ENCODE measurements at regions not wholly inside any gene's neighbourhood (a gene's known extent, or its start where the extent isn't known, plus 50 kb on each side); places are given as distances from the start of the nearest gene placed in this dataset.

GRCh38 chr15:29377161-29377560 is 107.5 kb upstream of the NSMCE3 start:
- no peak for DNase-seq (ENCODE audit: low read depth in 2 of 2)

GRCh38 chr15:29376590-29376989 is 107.0 kb upstream of the NSMCE3 start:
- DNase-seq (ENCODE audit: low read depth in 2 of 2), result no peak

- no peak for DNase-seq (ENCODE audit: low read depth in 2 of 2)
These were observed 99.6 kb upstream of the NSMCE3 start for GRCh38 chr15:29369261-29369660.

- DNase-seq (ENCODE audit: low read depth in 2 of 2), result no peak
These were observed 94.9 kb upstream of the NSMCE3 start for GRCh38 chr15:29364426-29365078.

GRCh38 chr15:29361560-29361959 is 91.9 kb upstream of the NSMCE3 start:
- no peak for DNase-seq (ENCODE audit: low read depth in 2 of 2)

- no peak for DNase-seq (ENCODE audit: low read depth in 2 of 2)
These were observed 90.5 kb upstream of the NSMCE3 start for GRCh38 chr15:29360152-29360551.

- no peak for DNase-seq (ENCODE audit: low read depth in 2 of 2)
These were observed 87.2 kb upstream of the NSMCE3 start for GRCh38 chr15:29356786-29357185.

DNA sequence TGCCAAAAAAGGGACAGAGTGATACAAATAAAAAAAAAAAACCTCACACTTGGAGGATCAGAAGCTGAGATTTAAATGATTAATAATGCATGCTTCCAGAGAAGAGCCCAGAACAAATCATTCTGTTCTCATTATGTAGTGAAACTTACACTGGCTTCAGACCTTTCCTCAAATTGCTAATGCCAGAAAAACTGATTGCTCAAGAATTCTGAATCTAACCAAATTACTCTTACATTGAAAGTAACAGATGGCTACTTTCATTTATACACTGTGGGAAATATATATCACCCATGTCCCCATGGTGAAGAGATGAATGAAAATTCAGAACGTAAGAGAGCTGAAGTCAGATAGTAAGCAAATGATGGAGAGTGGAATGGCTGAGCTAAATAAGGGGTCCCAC is 85.9 kb upstream of the NSMCE3 start:
- no peak for DNase-seq (ENCODE audit: low read depth in 2 of 2)

DNA sequence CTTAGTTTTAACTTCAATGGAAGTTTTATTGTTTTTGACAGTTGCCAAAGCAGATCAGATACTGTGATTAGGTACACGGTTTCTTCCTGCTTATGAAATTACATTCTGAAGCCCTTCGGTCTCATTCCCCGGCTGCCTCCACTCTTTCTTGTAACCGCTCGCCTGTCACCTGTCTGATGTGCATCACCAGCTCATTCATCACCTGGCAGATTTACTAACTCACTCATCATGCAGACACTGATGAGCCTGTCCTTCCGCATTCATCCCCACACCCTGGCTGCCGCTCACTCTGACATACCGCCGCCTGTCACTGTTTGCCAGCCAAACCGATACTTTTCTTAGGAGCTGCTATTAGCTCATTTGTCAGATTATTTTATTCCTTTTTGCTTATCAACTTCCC is 82.8 kb upstream of the NSMCE3 start:
- DNase-seq (ENCODE audit: low read depth in 2 of 2), result no peak

- no peak for DNase-seq (ENCODE audit: low read depth in 2 of 2)
These were observed 79.6 kb upstream of the NSMCE3 start for GRCh38 chr15:29349196-29349595.

GRCh38 chr15:29348336-29348914 is 78.8 kb upstream of the NSMCE3 start:
- no peak for DNase-seq (ENCODE audit: low read depth in 2 of 2)

GRCh38 chr15:29346998-29347397 is 77.4 kb upstream of the NSMCE3 start:
- no peak for DNase-seq (ENCODE audit: low read depth in 2 of 2)

DNA sequence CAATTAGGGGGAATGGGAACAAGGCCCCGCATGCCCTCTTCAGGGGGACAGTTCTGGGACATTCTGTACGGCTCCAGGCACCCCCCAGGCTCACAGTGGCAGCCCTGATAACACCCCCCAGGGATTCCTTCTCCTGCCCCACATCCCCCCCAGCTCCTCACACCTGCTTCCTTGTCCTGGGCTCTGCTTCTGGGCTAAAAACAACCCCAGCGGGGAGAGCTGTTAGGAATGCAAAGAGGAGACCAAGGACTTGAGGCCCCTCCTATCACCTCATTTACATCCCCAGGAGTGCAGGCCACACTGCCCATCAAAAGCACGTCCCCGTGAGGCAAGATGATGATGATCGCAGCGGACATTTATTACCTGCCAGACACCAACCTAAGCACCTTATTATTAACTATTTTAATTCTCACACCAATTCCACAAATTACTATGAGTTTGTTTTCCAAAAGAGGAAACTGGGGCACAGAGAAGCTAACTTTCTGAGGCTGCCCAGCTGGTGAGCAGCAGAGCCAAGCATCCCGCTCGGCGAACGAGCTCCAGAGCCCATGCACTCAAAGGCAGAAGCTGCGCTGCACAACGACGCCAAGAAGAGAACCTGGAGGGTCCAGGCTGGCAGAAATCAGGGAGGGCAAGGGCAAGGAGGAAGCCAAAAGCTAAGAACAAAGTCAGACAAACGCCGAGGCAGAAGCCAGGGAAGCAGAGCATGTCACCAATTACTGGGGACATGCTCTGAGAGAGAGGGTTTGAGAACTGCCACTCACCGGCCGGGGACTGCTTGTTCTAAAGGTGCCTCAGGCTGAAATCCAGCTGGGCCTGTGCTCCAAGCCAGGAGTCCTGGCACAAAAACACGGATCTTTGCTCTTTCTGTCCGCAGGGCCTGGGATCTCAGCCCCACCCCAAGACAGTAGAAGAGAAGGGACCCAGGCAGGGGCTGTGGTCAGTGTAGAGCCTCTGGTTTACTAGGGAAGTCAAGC is 76.2 kb upstream of the NSMCE3 start:
- no peak for DNase-seq (ENCODE audit: low read depth in 2 of 2)

- DNase-seq (ENCODE audit: low read depth in 2 of 2), result no peak
These were observed 74.9 kb upstream of the NSMCE3 start for GRCh38 chr15:29344474-29344873.

GRCh38 chr15:29343229-29343628 is 73.6 kb upstream of the NSMCE3 start:
- no peak for DNase-seq (ENCODE audit: low read depth in 2 of 2)

GRCh38 chr15:29342201-29342600 is 72.6 kb upstream of the NSMCE3 start:
- no peak for DNase-seq (ENCODE audit: low read depth in 2 of 2)

DNA sequence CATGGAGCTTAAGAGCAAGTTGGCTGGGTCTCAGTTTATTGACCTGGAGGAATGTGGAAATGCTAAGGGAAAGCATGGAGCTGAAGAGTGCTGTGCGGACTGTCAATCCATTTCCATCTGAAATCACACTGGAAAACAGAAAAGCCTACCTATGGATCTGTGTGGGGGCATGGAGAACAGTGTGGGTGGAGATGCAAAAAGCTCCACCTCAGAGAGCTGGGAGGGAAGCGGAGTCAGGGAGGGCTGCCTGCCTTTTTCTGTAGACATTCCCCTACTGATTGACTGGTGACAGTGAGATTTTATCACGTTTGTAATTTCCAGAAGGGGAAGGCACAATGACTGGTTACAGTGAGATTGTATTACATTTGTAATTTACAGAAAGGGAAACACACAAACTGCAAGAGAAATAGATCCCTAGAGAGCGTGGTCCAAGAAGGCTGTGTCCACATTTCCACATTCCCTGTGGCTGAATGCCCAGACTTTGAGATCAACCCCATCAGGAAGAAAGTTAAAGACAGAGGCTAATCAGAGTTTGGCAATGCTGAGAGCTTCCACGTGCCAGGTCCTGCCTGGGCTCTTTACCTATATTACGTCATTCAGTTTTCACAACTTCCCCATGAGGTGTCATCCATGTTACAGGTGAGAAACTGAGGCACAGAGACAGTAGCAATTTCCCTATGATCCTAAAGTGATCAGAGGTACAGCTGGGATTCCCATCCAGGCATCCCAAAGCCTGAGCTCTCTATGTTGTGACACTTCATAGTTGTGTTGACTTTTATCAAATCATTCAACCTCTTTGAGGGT is 67.7 kb upstream of the NSMCE3 start:
- no peak for DNase-seq (ENCODE audit: low read depth in 2 of 2)

GRCh38 chr15:29334544-29334943 is 64.9 kb upstream of the NSMCE3 start:
- DNase-seq (ENCODE audit: low read depth in 2 of 2), result no peak

DNA sequence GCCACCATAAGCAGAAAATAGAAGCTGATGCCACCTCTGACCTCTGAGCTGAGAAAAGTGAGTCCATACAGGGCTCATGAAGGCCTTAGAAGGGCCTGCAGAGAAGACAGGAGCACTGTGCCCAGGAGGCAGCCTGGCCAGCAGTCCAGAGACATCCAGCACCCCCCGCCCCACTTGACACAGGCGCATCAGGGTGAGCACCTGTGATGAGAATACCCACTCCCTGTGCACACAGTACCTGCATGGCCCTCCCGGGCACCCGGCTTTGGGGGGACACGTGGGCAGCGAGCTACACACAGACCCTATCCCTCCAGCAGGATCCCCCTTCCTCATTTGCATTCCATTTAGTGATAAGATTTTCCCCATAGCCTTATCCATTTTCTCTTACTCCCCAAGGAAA is 63.6 kb upstream of the NSMCE3 start:
- DNase-seq (ENCODE audit: low read depth in 2 of 2), result no peak

DNA sequence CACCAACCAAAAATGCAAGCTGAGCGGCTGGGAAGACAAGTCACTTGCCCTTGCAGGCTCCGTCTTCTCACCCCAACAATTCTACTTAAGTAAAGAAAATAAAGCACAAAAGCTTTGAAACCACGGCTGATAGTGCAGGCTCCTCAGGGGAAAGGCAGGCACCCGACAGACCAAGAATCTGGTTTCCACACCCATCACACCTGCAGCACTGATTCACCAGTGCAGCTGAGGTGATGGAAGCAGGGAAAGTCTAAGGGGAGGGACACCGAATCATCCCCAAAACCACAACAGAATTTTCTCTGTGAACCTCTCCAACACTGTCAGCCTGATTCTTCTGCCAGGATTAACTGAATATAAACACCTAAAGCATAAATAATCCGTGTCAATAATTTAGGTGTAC is 62.0 kb upstream of the NSMCE3 start:
- no peak for DNase-seq (ENCODE audit: low read depth in 2 of 2)

- no peak for DNase-seq (ENCODE audit: low read depth in 2 of 2)
These were observed 61.4 kb upstream of the NSMCE3 start for GRCh38 chr15:29331071-29331470.

GRCh38 chr15:29324746-29325145 is 55.1 kb upstream of the NSMCE3 start:
- no peak for DNase-seq (ENCODE audit: low read depth in 2 of 2)

Data from stimulated activated CD8-positive, alpha-beta memory T cell treated with anti-CD3 and anti-CD28 coated beads, Interleukin-2, amount 100 ng/mL, for 48 hours (primary cell).